Left lung (tissue), 4 donors: ENCODE measurements at regions not wholly inside any gene's neighbourhood (a gene's known extent, or its start where the extent isn't known, plus 50 kb on each side); places are given as distances from the start of the nearest gene placed in this dataset.

Experiments used
- ATAC-seq: fragments of 200-7000 bp; cut with Tn5 transposase; one replicate; pipeline ENCODE4 v1.9.1; 2020; ENCODE audit warnings: moderate library complexity
- DNase-seq, 4 donors: peaks; one replicate each; pipeline ENCODE4 v3.0.0-alpha.2; 2013 to 2020
- H3K27ac ChIP-seq, 2 donors: fragments of 200-600 bp; sonication (generic) in 1 of 2; one replicate each; pipeline versions ENCODE4 v1.5.0 to v1.8.0; 2020 to 2021
- H3K27me3 ChIP-seq, 2 donors: fragments of 200-600 bp; sonication (generic) in 1 of 2; one replicate each; pipeline versions ENCODE4 v1.5.0 to v1.8.0; 2020 to 2021
- H3K36me3 ChIP-seq, 2 donors: fragments of 200-600 bp; sonication (generic) in 1 of 2; one replicate each; pipeline versions ENCODE4 v1.5.0 to v1.8.0; 2020 to 2021
- H3K4me1 ChIP-seq, 2 donors: fragments of 200-600 bp; one replicate each; pipeline ENCODE4 v1.8.0; 2021
- H3K4me3 ChIP-seq, 2 donors: fragments of 200-600 bp; sonication (generic) in 1 of 2; one replicate each; pipeline versions ENCODE4 v1.5.0 to v1.8.0; 2020 to 2021; ENCODE audit warnings: mild to moderate bottlenecking in 1 of 2
- H3K9me3 ChIP-seq, 2 donors: fragments of 200-600 bp; sonication (generic) in 1 of 2; one replicate each; pipeline versions ENCODE4 v1.5.0 to v1.8.0; 2020 to 2021
- intact Hi-C, 2 donors: fragments of 100-400 bp; cut with DNase I; formaldehyde crosslinking; loops; one replicate each; pipeline versions ENCODE4 v1.11.2 to v1.14.2; 2022
- TF ChIP-seq, protein P1 (sequence below), 2 donors: fragments of 200-600 bp; sonication (generic) in 1 of 2; IDR thresholded peaks; one replicate each; pipeline versions ENCODE4 v1.5.0 to v1.8.0; 2021; ENCODE audit warnings: antibody characterized with exemption in 2 of 2
- donor health status: DM: no; HTN: yes; CAD: no.
- donor health status: DM: no; HTN: no; CAD: no.

DNA sequence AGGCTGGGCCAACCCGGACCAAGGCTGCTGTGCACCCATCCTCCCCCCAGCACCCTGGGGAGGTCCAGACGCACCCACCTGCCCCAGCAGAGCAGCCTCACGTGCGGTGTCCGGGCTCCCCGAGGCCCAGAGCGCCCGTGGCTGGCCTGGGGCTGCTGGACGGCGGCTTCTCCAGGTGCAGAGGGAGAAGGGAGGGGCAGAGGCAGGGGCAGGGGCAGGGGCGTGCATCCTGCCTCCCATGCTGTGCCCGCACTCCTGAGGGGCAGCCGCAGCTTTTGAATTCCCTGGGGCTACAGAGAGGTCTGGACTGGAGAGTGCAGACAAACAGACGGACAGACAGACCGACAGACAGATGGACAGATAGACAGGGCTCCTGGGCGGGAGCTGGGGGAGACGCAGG lies 83.6 kb upstream of the PRR5 start:
- Histone ChIP-seq H3K4me3 (no peak overlapping the region), H3K27me3 (peaks cover 11 to 56% of the 10 kb centered on the region in 2 donors), H3K4me1 (peaks cover 0 to 12% of the 10 kb centered on the region in 2 donors), H3K36me3 (no peaks in the 10 kb centered on the region), H3K27ac (no peak overlapping the region), H3K9me3 (peaks cover 0 to 19% of the 10 kb centered on the region in 2 donors)
- ATAC-seq (no peak), DNase-seq (peak in 1 of 4 donors; percentile 62)
- intact Hi-C loops: no loop called here
- TF ChIP-seq, protein P1, sequence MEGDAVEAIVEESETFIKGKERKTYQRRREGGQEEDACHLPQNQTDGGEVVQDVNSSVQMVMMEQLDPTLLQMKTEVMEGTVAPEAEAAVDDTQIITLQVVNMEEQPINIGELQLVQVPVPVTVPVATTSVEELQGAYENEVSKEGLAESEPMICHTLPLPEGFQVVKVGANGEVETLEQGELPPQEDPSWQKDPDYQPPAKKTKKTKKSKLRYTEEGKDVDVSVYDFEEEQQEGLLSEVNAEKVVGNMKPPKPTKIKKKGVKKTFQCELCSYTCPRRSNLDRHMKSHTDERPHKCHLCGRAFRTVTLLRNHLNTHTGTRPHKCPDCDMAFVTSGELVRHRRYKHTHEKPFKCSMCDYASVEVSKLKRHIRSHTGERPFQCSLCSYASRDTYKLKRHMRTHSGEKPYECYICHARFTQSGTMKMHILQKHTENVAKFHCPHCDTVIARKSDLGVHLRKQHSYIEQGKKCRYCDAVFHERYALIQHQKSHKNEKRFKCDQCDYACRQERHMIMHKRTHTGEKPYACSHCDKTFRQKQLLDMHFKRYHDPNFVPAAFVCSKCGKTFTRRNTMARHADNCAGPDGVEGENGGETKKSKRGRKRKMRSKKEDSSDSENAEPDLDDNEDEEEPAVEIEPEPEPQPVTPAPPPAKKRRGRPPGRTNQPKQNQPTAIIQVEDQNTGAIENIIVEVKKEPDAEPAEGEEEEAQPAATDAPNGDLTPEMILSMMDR (IDR thresholded peaks at IDR 0.05): no peak

DNA sequence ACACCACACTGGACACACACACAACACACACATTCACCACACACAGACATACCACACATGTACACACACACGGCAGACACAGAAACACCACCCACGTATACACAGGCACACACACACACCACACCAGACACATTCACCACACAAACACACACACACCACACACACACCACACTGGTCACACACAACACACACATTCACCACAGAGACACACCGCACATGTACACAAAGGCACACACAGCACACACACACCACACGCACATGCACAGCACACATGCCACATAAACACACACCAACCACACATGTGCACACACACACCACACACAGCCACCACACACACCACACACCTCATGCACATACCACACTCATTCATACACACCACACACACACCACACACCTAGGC lies 84.2 kb upstream of the PRR5 start:
- intact Hi-C loops: no loop called here

DNA sequence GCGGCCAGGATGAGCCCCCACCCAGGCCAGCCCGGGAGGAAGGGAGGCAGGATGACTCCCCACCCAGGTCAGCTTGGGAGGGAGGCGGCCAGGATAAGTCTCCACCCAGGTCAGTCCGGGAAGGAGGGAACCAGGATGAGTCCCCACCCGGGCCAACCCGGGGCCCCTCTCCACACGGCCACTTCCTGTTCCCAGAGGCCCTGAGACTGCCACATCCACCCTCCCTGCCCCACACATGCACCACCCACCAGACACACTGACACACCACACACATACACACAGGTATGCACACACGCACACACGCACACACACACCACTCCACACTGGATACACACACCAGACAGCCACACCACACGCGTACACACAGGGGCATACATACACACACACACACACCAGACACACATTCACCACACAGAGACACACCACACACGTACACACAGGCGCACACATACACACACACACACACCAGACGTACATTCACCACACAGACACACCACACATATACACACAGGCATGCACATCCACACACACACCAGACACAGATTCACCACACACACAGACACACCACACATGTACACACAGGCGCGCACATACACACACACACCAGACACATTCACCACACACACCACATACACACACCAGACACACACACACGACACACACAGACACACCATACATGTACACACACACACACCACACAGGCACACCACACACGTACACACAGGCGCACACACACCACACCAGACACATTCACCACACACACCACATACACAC lies 84.9 kb upstream of the PRR5 start:
- H3K27me3 ChIP-seq: peaks cover 11 to 45% of the 10 kb centered on the region in 2 donors
- peak in 1 of 4 donors; percentile 57 for DNase-seq
- intact Hi-C loops: no loop called here
- TF ChIP-seq, protein P1 (IDR thresholded peaks at IDR 0.05): no peak
- no peak overlapping the region for H3K4me3 ChIP-seq
- no peak for ATAC-seq
- no peaks in the 10 kb centered on the region for H3K36me3 ChIP-seq
- no peak overlapping the region for H3K27ac ChIP-seq
- peaks cover 0 to 33% of the 10 kb centered on the region in 2 donors for H3K9me3 ChIP-seq
- peaks cover 0 to 12% of the 10 kb centered on the region in 2 donors for H3K4me1 ChIP-seq

More for the DNA sequence above, 84.2 kb upstream of the PRR5 start:
- ATAC-seq (no peak), DNase-seq (peak in 1 of 4 donors; percentile 12)
- Histone ChIP-seq H3K9me3 (peaks cover 0 to 25% of the 10 kb centered on the region in 2 donors), H3K36me3 (no peaks in the 10 kb centered on the region), H3K27ac (no peak overlapping the region), H3K27me3 (peaks cover 11 to 53% of the 10 kb centered on the region in 2 donors), H3K4me3 (no peak overlapping the region), H3K4me1 (peaks cover 0 to 12% of the 10 kb centered on the region in 2 donors)
- TF ChIP-seq, protein P1 (IDR thresholded peaks at IDR 0.05): no peak

DNA sequence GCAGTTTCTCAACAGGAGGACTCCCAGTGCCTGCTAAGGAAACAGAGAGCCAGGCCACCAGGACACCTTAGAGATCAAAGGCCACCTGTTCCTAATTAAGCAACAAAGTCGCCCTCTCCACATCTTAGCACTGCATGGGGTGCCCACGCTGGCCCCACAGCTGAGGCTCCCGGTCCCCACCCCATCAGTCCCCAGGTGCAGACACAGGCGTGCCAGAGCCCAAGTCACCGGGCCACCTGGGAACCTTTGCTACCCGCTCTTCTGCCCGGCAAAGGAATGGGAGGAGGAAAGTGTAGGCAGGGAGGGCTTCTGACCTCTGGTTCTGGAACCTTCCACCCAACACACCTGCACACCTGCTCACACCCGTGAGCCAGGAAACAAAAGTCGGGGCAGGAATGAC lies 85.5 kb upstream of the PRR5 start:
- peaks cover 0 to 39% of the 10 kb centered on the region in 2 donors for H3K9me3 ChIP-seq
- peaks cover 11 to 39% of the 10 kb centered on the region in 2 donors for H3K27me3 ChIP-seq
- intact Hi-C loops: no loop called here
- H3K4me3 ChIP-seq: no peak overlapping the region
- no peak for ATAC-seq
- H3K36me3 ChIP-seq: no peaks in the 10 kb centered on the region
- DNase-seq: peak in 1 of 4 donors; percentile 53
- TF ChIP-seq, protein P1 (IDR thresholded peaks at IDR 0.05): no peak
- peaks cover 0 to 12% of the 10 kb centered on the region in 2 donors for H3K4me1 ChIP-seq
- no peak overlapping the region for H3K27ac ChIP-seq

DNA sequence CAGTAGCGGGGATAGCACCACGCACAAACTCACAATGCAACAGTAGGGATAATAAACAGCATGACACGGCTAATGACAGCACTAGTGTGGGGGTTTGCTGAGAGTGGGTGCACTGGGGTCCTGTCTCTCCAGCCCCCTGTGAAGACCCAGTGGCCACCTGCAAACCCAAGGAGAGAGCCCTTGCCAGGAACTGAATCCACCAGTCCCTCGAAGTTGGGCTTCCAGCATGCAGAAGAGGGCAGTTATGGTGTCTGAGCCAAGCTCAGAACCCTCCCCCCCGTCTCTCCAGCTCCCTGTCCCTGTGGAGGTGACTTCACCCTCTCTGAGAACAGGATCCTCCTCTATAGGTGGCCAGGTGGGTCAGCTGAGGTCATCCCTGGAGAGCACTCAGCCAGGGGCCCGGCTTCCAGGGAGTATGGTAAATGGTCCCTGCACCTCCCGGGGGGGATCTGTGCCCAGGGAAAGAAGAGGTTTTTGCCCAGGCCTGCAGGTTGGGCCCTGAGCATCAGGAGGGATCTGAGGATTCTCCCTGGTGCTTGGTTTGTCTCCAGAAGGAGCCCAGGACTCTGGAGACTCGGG lies 86.3 kb upstream of the PRR5 start:
- intact Hi-C loops: no loop called here
- Histone ChIP-seq H3K4me1 (peaks cover 0 to 9% of the 10 kb centered on the region in 2 donors), H3K36me3 (no peaks in the 10 kb centered on the region), H3K4me3 (no peak overlapping the region), H3K27me3 (peaks cover 8 to 31% of the 10 kb centered on the region in 2 donors), H3K9me3 (peaks cover 0 to 46% of the 10 kb centered on the region in 2 donors), H3K27ac (no peak overlapping the region)
- DNase-seq: peak in 1 of 4 donors; percentile 26
- ATAC-seq: no peak
- TF ChIP-seq, protein P1 (IDR thresholded peaks at IDR 0.05): no peak
